ENCODE measurements at regions not wholly inside any gene's neighbourhood (a gene's known extent, or its start where the extent isn't known, plus 50 kb on each side); places are given as distances from the start of the nearest gene placed in this dataset.
A peak's percentile ranks its signal among the peaks of the same experiment; 100 is the strongest.
"Not testable (repeated sequence)": the region's sequence is repeated elsewhere in the genome, so short reads cannot be mapped to it uniquely, and the experiment has no call there.

GRCh38 chr9:108762348-108763055, 93.3 kb downstream of the ACTL7B start:
- no peak for DNase-seq

- DNase-seq = no peak
Observed at GRCh38 chr9:108761655-108762347, 94.0 kb downstream of the ACTL7B start.

GRCh38 chr9:108760841-108761240, 94.9 kb downstream of the ACTL7B start:
- DNase-seq = no peak

GRCh38 chr9:108759835-108760234, 96.0 kb downstream of the ACTL7B start:
- no peak for DNase-seq

GRCh38 chr9:108759399-108759798, 96.4 kb downstream of the ACTL7B start:
- DNase-seq = no peak

DNA sequence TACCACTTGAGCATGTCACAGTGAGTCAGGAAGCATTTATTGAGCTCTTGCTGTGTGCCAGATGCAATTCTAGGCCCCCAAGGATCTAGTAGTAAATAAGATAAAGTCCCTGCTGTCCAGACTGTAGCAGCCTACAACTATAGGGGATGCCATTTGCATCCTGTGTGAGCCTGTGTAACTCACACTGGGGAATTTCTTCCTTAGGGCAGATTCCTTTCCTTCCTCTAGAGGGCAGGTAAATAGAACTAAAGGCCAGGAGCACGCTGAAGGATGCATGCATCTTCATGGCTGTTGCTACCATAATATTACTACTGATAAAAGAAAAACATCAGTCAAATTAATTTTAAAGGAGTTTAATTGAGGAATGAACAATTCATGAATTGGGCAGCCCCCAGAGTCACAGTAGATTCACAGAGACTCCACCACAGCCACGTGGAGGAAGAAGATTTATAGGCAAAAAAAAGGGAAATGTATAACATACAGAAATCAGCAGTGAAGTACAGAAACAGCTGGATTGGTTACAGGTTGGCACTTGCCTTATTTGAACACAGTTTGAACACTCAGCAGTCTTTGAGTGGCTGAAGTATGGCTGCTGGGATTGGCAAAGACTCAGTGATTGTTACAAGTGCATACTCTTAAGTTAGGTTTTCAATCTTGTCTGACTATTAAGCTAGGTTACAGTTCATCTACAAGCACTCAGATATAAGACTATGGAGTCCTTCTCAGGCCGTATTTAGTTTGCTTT, 98.9 kb downstream of the ACTL7B start:
- no peak for DNase-seq

DNA sequence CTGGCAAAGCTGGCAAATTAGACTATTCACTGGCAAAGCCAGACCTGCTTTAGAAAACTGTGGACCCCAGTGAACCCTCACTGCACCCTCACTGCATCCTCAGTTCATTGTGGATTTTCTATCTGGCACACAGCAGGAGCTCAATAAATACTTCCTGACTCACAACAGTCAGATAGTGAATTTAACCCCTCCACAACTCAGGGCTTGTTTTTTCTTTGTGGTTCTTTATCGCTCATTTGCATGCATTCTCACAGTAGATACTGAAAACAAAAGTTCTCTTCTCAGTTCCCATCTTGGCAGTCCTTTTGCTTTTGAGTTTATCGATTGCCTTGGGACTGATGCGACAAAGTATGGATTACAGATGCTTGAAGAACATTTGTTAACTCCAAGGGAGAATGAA, 99.8 kb downstream of the ACTL7B start:
- no peak for DNase-seq

- DNase-seq = no peak
Observed at GRCh38 chr9:108751369-108751768, 104.4 kb downstream of the ACTL7B start.

- no peak for DNase-seq
Observed at GRCh38 chr9:108750661-108751215, 105.0 kb downstream of the ACTL7B start.

DNA sequence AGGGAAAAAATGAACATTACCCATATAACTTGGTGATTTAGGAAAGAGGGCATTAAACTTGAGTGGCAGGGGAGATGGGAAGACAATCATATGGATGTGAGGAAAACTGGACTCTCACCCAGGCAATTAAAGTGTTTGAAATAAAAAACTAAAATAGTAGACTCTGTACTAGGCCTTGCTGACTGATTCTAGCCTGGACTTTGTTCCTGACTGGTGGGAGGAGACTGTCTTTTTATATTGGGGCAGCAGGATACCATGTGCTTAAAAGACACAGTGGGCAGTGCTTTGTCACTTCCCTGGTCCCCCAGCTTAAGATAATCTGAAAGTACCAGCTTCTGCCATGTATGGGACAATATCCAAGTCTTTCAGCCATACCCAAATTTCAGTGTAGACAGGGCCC, 107.0 kb downstream of the ACTL7B start:
- no peak for DNase-seq

- no peak for DNase-seq
Observed at GRCh38 chr9:108746864-108747263, 108.9 kb downstream of the ACTL7B start.

DNA sequence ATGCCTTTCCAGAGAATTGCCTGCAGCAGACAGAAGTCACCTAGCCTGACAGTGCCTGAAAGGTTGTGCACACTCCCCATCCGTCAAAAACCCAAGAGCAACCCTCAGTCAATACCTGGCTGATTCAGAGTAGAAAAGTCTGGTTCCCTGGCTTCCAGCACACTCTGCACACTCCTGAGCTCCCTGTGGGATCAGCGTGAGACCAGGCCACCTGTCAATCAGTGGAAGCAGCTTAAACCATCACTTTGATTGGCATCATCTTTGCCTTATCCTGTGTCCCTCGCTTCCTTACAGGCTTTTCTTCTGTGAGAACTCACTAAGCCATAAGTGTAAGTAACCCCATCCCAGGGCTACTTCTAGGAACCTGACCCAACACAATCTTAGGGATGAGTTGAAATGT, 109.8 kb downstream of the ACTL7B start:
- no peak for DNase-seq

GRCh38 chr9:108744641-108745040, 111.1 kb downstream of the ACTL7B start:
- DNase-seq = no peak

DNA sequence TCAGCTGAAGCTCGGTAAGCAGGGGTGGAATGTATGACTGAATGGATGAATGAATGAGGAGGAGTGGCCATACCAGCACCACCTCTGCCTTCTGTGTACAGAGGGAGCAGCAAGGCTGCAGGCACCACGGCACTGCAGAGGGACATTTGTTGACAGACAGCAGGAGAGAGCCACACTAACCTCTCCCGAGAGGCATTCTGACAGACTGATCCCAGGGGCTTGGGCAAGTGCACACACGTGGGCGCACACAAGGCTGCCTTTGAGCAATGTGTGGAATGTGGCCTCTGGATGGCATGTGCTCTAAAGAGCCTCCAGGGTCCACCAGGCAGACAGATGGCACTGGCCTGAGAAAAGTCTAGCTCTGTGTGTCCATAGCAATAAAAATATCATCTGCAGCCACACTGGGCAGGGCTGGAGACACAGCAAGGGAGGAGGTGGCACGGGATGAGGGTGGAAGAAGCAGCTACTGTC, 111.8 kb downstream of the ACTL7B start:
- DNase-seq = peak; percentile 87

- DNase-seq = no peak
Observed at GRCh38 chr9:108743416-108743815, 112.4 kb downstream of the ACTL7B start.

DNA sequence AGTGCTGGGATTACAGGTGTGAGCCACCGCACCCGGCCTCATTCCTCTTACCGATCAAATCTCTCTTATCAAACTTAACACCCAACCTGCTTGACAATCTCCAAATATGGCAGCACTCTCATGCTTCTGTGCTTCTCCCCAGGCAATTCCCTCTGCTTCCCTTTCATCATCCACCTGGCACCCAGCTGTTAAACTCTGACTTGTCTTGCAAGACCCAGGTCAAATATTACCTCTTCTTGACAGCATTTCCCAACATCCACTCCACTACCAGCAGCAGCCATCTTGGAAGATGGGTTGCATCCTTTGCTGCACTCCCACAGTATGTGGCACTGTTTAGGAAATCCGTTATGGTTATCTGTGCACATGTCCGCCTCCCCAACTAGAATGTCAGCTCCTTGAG, 113.6 kb downstream of the ACTL7B start:
- no peak for DNase-seq

DNA sequence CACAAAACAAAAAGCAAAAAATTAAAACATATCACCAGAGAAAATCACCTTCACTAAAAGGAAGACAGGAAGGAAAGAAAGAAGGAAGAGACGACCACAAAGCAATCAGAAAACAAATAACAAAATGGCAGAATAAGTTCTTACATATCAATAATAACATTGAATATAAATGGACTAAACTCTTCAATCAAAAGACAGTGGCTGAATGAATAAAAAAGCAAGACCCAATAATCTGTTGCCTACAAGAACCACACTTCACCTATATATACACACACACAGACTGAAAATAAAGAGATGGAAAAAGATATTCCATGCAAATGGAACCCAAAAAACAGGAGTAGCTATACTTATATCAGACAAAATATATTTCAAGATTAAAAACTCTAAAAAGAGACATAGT, 124.5 kb downstream of the ACTL7B start:
- DNase-seq = not testable (repeated sequence)

DNA sequence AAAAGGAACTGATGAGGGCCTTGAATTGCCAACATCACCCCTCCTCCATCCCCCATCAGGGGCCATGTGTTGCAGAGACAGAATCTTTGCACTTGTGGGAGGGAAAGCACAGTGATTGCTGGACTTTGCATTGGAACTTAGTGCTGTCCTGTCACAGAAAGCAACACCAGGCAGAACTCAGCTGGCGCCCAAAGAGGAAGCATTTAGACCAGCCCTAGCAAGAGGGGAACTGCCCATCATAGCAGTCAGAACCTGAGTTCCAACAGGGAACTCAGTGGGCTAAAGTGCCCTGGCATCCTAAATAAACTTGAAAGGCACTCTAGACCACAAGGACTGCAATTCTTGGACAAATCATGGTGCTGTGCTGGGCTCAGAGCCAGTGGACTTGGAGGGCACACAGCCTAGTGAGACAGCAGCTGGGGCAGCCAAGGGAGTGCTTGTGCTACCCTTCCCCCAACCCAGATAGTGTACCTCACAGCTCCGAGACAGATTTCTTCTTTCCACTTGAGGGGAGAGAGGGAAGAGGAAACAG, 128.1 kb downstream of the ACTL7B start:
- DNase-seq = no peak

DNA sequence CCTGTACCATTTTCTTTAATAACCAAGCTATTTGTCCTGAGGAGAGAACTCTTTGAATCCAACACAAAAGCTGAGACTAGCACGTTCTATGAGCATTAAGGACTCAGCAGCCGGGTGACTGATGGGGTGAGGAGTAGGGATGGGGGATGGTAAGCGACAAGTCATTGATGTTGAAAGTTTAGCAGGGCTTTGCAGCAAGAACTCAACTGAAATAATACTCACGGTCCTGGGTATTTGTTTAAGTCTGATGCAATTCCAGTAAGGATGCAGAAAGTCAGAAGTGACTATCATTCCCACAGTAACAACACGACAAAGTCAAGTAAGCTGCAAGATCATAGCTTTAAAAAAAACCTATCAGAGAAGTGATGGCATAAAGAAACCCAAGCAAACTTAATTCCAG, 131.1 kb downstream of the ACTL7B start:
- DNase-seq = no peak

DNA sequence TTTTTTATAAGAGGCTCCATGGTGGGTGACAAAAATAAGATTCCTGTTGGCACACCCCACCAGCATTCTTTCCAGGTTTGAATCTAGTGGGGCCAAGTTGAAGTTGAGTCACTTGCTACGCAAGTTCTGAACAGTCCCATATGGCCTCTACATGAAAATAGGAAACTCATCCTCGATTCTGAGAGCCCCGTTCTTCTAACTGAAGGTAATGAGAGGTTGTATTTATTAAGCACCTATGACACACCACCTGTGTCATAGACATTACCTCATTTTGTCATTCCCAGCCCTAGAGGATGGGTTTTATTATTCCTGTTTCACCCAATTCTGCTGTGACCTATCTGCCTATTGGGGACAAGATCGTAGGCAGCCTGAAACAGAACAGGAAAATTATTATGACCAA, 131.7 kb downstream of the ACTL7B start:
- no peak for DNase-seq

DNA sequence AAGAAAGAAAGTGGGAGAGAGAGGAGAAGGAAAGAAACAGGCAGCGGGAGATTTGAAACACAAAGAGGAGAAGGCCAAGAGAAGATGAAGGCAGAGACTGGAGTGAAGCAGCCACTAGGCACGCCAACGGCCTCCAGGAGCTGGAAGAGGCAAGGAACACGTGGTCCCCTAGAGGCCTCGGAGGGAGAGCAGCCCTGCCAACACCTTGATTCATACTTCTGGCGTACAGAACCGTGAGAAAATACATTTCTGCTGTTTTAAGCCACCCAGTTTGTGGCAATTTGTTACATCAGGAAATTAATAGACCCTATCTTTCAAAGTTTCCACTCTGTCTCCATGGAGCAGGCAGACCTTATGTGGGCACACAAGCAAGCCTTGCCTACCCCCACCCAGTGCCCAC, 133.4 kb downstream of the ACTL7B start:
- no peak for DNase-seq

DNA sequence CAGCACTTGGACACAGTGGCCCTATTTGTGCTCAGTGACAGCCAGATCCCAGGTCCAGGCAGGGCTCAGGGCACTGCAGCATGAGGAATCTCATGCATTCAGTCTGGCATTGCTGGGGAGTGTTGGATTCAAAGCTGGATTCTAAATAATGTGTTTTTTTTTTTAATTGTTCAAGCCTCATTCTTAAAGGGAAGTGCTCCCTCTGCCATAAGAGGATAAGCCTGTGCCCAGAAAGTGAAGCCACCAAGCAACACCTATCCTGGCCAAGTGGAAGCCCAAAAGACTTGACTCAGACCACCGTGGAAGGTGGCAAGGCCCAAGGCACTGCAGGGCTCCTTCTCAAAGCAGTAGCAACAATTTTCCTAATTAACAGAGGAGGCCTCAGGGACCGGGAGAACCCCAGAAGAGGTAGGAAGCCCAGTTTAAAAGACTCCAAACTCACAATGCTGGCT, 135.6 kb downstream of the ACTL7B start:
- no peak for DNase-seq

- no peak for DNase-seq
Observed at GRCh38 chr9:108710424-108710823, 145.4 kb downstream of the ACTL7B start.
